T-cell (primary cell): ENCODE measurements at regions not wholly inside any gene's neighbourhood (a gene's known extent, or its start where the extent isn't known, plus 50 kb on each side); places are given as distances from the start of the nearest gene placed in this dataset.

Experiments
- ATAC-seq, 4 experiments: fragments of 200-7000 bp in 3 of 4; fragments of 150-1000 bp in 1 of 4; cut with Tn5 transposase; replicated peaks in 1 of 4; 1 replicate in 3 of 4; 2 replicates in 1 of 4; pipeline ENCODE4 v1.10.0; 2021; ENCODE audit warnings: moderate library complexity in 3 of 4, mild to moderate bottlenecking in 2 of 4, moderate number of reproducible peaks in 1 of 4
- CTCF ChIA-PET, 2 donors: fragments of 300-600 bp; sonication (Branson Sonifier 250); formaldehyde crosslinking; loops; one replicate each; lab custom pipeline; 2022; ENCODE audit warnings: antibody characterized with exemption in 2 of 2; lab: Charles Lee
- POLR2A ChIA-PET, 2 donors: fragments of 300-600 bp; sonication (Branson Sonifier 250); formaldehyde crosslinking; loops; one replicate each; lab custom pipeline; 2022; ENCODE audit warnings: antibody characterized with exemption in 2 of 2; lab: Charles Lee
- DNase-seq, 35 experiments: peaks; one replicate each; pipeline versions ENCODE4 v3.0.0 to v3.0.0-alpha.2; 2013 to 2023
- H3K27ac ChIP-seq: one replicate; pipeline ENCODE4 v1.5.1; 2013; ENCODE audit warnings: low read length
- H3K27me3 ChIP-seq, 2 experiments: replicated peaks in 1 of 2; 1 replicate in 1 of 2; 2 replicates in 1 of 2; pipeline versions ENCODE4 v1.6.1 to v1.7.0; 2013; ENCODE audit warnings: low read length in 1 of 2, mixed read lengths in 1 of 2; ENCODE audit not compliant: control insufficient read depth in 2 of 2, insufficient read depth in 2 of 2; ENCODE audit errors: extremely low read depth in 1 of 2
- H3K36me3 ChIP-seq, 2 donors: 1 replicate in 1 of 2; 2 replicates in 1 of 2; pipeline versions ENCODE4 v1.6.1 to v1.7.0; 2013; ENCODE audit warnings: low read length in 1 of 2; ENCODE audit not compliant: control insufficient read depth in 2 of 2, insufficient read depth in 1 of 2; ENCODE audit errors: extremely low read depth in 1 of 2
- H3K4me1 ChIP-seq, 2 experiments: 1 replicate in 1 of 2; 2 replicates in 1 of 2; pipeline versions ENCODE4 v1.6.1 to v1.7.0; 2013; ENCODE audit warnings: low read length in 2 of 2, mixed read lengths in 1 of 2; ENCODE audit not compliant: insufficient read depth in 2 of 2, control insufficient read depth in 1 of 2; ENCODE audit errors: extremely low read depth in 1 of 2
- H3K4me3 ChIP-seq, 2 donors: 1 replicate in 1 of 2; 2 replicates in 1 of 2; pipeline versions ENCODE4 v1.5.1 to v1.7.0; 2013; ENCODE audit warnings: mild to moderate bottlenecking in 2 of 2, low read length in 1 of 2, moderate library complexity in 1 of 2; ENCODE audit not compliant: control insufficient read depth in 1 of 2; ENCODE audit errors: extremely low read depth in 1 of 2
- H3K9me3 ChIP-seq: 2 replicates; pipeline ENCODE4 v1.7.0; 2013
- H3K27ac Mint-ChIP-seq, 2 donors: one replicate each; pipeline ENCODE4 v1.8.0; 2020 to 2021; ENCODE audit warnings: mild to moderate bottlenecking in 2 of 2, mixed read lengths in 2 of 2
- H3K27me3 Mint-ChIP-seq, 2 donors: one replicate each; pipeline ENCODE4 v1.8.0; 2021 to 2022; ENCODE audit warnings: mixed read lengths in 2 of 2
- H3K36me3 Mint-ChIP-seq: one replicate; pipeline ENCODE4 v1.8.0; 2021; ENCODE audit warnings: mixed read lengths
- H3K4me1 Mint-ChIP-seq, 3 donors: one replicate each; pipeline ENCODE4 v1.8.0; 2020 to 2022; ENCODE audit warnings: mixed read lengths in 3 of 3, mild to moderate bottlenecking in 1 of 3
- H3K4me3 Mint-ChIP-seq, 3 donors: one replicate each; pipeline ENCODE4 v1.8.0; 2020 to 2022; ENCODE audit warnings: mild to moderate bottlenecking in 3 of 3, mixed read lengths in 3 of 3, moderate library complexity in 3 of 3
- H3K9me3 Mint-ChIP-seq, 3 donors: one replicate each; pipeline ENCODE4 v1.8.0; 2020 to 2022; ENCODE audit warnings: mixed read lengths in 3 of 3
- WGBS: methylation state at CpG from one replicate; pipeline ENCODE4 v1.1.5; 2013; ENCODE audit warnings: missing lambda C conversion rate; ENCODE audit not compliant: insufficient coverage; 5-methylcytosine and 5-hydroxymethylcytosine counted together

DNA sequence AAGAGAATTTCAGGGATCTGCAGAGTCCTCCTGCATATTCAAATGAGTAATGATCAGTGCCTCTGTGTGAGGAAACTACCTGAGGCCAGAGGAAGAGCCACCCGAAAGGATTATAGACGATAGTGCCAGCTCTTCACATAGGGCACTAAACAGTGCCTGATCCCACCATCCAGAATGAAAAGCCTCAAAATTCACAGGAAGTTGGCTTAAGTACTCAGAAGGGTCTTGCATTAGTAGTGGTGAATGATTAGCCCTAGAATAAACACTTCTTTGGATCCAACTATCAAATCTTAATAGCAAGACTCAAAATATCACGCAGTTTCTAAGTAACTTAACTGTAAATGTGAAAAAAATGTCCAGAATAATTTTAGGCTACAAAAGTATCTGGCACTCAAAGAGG lies 324.4 kb downstream of the ZNF674 start:
- WGBS: no CpG with 5 or more reads among the region's 3 CpGs
- CTCF ChIA-PET: no interaction called here
- H3K9me3 ChIP-seq: no peaks in the 10 kb centered on the region
- H3K4me3 ChIP-seq: no peak overlapping the region
- Mint-ChIP-seq H3K36me3 (no peaks in the 10 kb centered on the region), H3K27ac (no peak overlapping the region), H3K4me1 (no peaks in the 10 kb centered on the region), H3K4me3 (no peak overlapping the region), H3K27me3 (peaks cover 0 to 11% of the 10 kb centered on the region in 2 donors), H3K9me3 (peaks cover 0 to 4% (median 0%) of the 10 kb centered on the region in 3 donors)
- ATAC-seq: no peak
- peaks cover 0 to 2% of the 10 kb centered on the region in 2 experiments for H3K27me3 ChIP-seq
- POLR2A ChIA-PET: no interaction called here
- DNase-seq: no peak
- H3K27ac ChIP-seq: no peak overlapping the region
- no peaks in the 10 kb centered on the region for H3K4me1 ChIP-seq
- H3K36me3 ChIP-seq: no peaks in the 10 kb centered on the region

DNA sequence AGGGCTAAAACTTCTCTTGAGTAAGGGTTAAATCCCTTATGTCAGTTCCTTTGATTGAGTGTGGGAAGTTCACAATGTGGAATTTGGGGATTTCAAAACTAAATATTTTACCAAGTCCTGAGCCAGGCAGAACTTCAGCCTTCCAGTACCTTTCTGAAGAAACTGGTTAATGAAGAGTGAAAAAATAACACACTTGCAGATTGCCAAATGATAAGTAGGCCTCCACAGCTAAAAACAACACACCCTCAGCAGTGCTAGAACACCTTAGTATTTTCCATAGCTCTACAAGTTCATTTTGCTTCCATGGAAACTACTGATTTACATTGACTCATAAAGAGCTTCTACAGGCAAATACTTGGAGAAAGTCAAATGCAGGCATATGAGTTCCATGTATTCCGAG lies 326.8 kb downstream of the ZNF674 start:
- DNase-seq (no peak), ATAC-seq (no peak)
- H3K27me3 ChIP-seq: peaks cover 0 to 2% of the 10 kb centered on the region in 2 experiments
- no peaks in the 10 kb centered on the region for H3K36me3 ChIP-seq
- no peak overlapping the region for H3K27ac ChIP-seq
- Mint-ChIP-seq H3K36me3 (no peaks in the 10 kb centered on the region), H3K27me3 (peaks cover 0 to 18% of the 10 kb centered on the region in 2 donors), H3K27ac (no peak overlapping the region), H3K4me3 (no peak overlapping the region), H3K4me1 (no peaks in the 10 kb centered on the region), H3K9me3 (peaks cover 0 to 2% (median 0%) of the 10 kb centered on the region in 3 donors)
- no peaks in the 10 kb centered on the region for H3K4me1 ChIP-seq
- no peak overlapping the region for H3K4me3 ChIP-seq
- POLR2A ChIA-PET: no interaction called here
- H3K9me3 ChIP-seq: no peaks in the 10 kb centered on the region
- 71% methylated on average over 1 of the region's 1 CpG for WGBS
- CTCF ChIA-PET: no interaction called here

DNA sequence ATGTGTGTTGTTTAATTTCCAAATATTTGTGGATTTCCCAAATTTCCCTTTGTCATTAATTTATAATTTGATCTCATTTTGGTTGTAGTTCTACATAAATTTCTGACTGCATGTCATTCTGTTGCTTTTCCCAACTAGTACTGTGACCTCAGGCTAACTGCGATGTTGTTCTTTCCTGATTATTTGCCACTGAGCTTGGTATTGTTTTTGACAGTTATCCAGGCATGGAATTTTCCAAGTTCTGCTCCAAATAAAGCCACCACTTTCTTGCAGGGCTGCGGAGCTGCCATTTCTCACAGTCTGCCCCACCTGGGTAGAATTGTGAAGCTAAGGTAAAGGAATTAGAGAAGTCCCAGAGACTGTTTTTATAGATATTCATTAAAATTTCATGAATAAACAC lies 328.8 kb downstream of the ZNF674 start:
- no peaks in the 10 kb centered on the region for H3K36me3 Mint-ChIP-seq

DNA sequence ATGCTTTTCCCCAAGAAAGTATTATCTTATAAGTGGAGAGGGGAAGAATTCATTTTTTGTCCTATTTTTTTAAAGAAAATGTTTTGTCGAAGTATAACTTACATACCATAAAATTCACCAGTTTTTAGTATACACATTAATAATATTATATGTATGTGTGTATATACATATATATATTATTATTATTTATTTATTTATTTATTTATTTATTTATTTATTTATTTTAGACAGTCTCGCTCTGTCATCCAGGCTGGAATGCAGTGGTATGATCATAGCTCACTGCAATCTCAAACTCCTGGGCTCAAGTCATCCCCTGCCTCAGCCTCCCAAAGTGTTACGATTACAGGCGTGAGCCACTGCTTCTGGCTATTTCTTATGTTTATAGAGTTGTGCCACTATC lies 334.1 kb downstream of the ZNF674 start:
- Histone ChIP-seq H3K27me3 (no peaks in the 10 kb centered on the region), H3K36me3 (no peaks in the 10 kb centered on the region), H3K4me1 (no peaks in the 10 kb centered on the region), H3K4me3 (no peak overlapping the region), H3K9me3 (no peaks in the 10 kb centered on the region), H3K27ac (no peak overlapping the region)
- Mint-ChIP-seq H3K9me3 (no peaks in the 10 kb centered on the region), H3K4me1 (peaks cover 7 to 19% (median 14%) of the 10 kb centered on the region in 3 donors), H3K36me3 (no peaks in the 10 kb centered on the region), H3K27ac (no peak overlapping the region), H3K27me3 (peaks cover 0 to 16% of the 10 kb centered on the region in 2 donors), H3K4me3 (no peak overlapping the region)
- POLR2A ChIA-PET: no interaction called here
- DNase-seq (no peak), ATAC-seq (no peak)
- no CpG with 5 or more reads among the region's 4 CpGs for WGBS
- CTCF ChIA-PET: no interaction called here

More for the DNA sequence above, 328.8 kb downstream of the ZNF674 start:
- H3K27me3 ChIP-seq: peaks cover 0 to 2% of the 10 kb centered on the region in 2 experiments
- no peak overlapping the region for H3K4me3 Mint-ChIP-seq
- peaks cover 0 to 18% of the 10 kb centered on the region in 2 donors for H3K27me3 Mint-ChIP-seq
- ATAC-seq: no peak
- H3K4me3 ChIP-seq: no peak overlapping the region
- ChIA-PET POLR2A (no interaction called here), CTCF (no interaction called here)
- DNase-seq: no peak
- H3K27ac Mint-ChIP-seq: no peak overlapping the region
- no peaks in the 10 kb centered on the region for H3K9me3 ChIP-seq
- H3K9me3 Mint-ChIP-seq: no peaks in the 10 kb centered on the region
- H3K4me1 ChIP-seq: no peaks in the 10 kb centered on the region
- H3K27ac ChIP-seq: no peak overlapping the region
- no peaks in the 10 kb centered on the region for H3K36me3 ChIP-seq
- H3K4me1 Mint-ChIP-seq: no peaks in the 10 kb centered on the region
- WGBS: no CpG with 5 or more reads among the region's 2 CpGs

GRCh38 chrX:46209768-46210167 lies 335.5 kb downstream of the ZNF674 start:
- H3K4me1 Mint-ChIP-seq: peaks cover 7 to 20% (median 14%) of the 10 kb centered on the region in 3 donors
- ChIA-PET CTCF (no interaction called here), POLR2A (no interaction called here)
- Histone ChIP-seq H3K4me3 (no peak overlapping the region), H3K27me3 (no peaks in the 10 kb centered on the region), H3K4me1 (no peaks in the 10 kb centered on the region), H3K36me3 (no peaks in the 10 kb centered on the region), H3K9me3 (no peaks in the 10 kb centered on the region), H3K27ac (no peak overlapping the region)
- no peaks in the 10 kb centered on the region for H3K9me3 Mint-ChIP-seq
- H3K4me3 Mint-ChIP-seq: no peak overlapping the region
- no peak for DNase-seq
- peaks cover 0 to 9% of the 10 kb centered on the region in 2 donors for H3K27me3 Mint-ChIP-seq
- no peak overlapping the region for H3K27ac Mint-ChIP-seq
- ATAC-seq: no peak
- no CpG with 5 or more reads among the region's 4 CpGs for WGBS
- no peaks in the 10 kb centered on the region for H3K36me3 Mint-ChIP-seq

- no peak overlapping the region for H3K27ac ChIP-seq
- CTCF ChIA-PET: no interaction called here
Measured at GRCh38 chrX:46209037-46209436, 336.2 kb downstream of the ZNF674 start.

More at GRCh38 chrX:46209037-46209436, 336.2 kb downstream of the ZNF674 start:
- Histone ChIP-seq H3K9me3 (no peaks in the 10 kb centered on the region), H3K27me3 (no peaks in the 10 kb centered on the region), H3K4me1 (no peaks in the 10 kb centered on the region), H3K36me3 (no peaks in the 10 kb centered on the region), H3K4me3 (no peak overlapping the region)
- Mint-ChIP-seq H3K4me3 (no peak overlapping the region), H3K36me3 (no peaks in the 10 kb centered on the region), H3K27ac (no peak overlapping the region), H3K9me3 (no peaks in the 10 kb centered on the region), H3K4me1 (peaks cover 7 to 21% (median 14%) of the 10 kb centered on the region in 3 donors), H3K27me3 (peaks cover 0 to 9% of the 10 kb centered on the region in 2 donors)
- DNase-seq (no peak), ATAC-seq (no peak)
- POLR2A ChIA-PET: no interaction called here
